NB4 (cell line): ENCODE measurements at regions not wholly inside any gene's neighbourhood (a gene's known extent, or its start where the extent isn't known, plus 50 kb on each side); places are given as distances from the start of the nearest gene placed in this dataset.

Experiments used
- CTCF ChIP-seq: IDR thresholded peaks from one replicate; pipeline ENCODE4 v1.5.1; 2012; ENCODE audit warnings: low read depth, low read length
- MAX ChIP-seq: IDR thresholded peaks from 2 replicates; pipeline ENCODE4 v1.6.1; 2011; ENCODE audit warnings: low read depth, low read length
- POLR2A ChIP-seq: IDR thresholded peaks from 2 replicates; pipeline ENCODE4 v1.6.1; 2011; ENCODE audit warnings: mild to moderate bottlenecking; ENCODE audit not compliant: insufficient read length; ENCODE audit errors: extremely low read depth

- TF ChIP-seq CTCF, result no peak
- TF ChIP-seq MAX, result no peak
- TF ChIP-seq POLR2A, result no peak
These were observed 227.7 kb downstream of the BCOR start for GRCh38 chrX:39869846-39870601.
